ENCODE measurements at regions not wholly inside any gene's neighbourhood (a gene's known extent, or its start where the extent isn't known, plus 50 kb on each side); places are given as distances from the start of the nearest gene placed in this dataset.
A peak's percentile ranks its signal among the peaks of the same experiment; 100 is the strongest.

DNA sequence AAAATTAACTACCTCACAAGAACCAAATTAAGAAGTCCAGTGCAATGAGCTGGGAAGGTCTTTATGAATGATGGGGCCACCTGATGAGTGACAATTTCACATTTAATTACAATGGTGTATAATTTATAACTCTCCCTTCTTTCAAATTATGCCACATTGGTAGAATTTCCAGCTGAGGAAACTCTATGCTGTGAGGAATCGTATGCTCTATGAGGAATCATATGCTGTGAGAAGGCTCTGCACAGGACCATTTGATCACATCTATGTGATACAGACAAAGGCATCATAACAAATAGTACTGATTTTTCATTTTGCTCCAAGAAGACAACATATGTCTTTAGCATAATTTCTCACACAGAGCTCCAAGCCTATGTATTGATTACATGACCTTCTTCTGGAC, 69.3 kb downstream of the PDHA2 start:
- ATAC-seq, result no peak
- no peak for DNase-seq (ENCODE audit: low spot score)
- TF ChIP-seq, protein P1, sequence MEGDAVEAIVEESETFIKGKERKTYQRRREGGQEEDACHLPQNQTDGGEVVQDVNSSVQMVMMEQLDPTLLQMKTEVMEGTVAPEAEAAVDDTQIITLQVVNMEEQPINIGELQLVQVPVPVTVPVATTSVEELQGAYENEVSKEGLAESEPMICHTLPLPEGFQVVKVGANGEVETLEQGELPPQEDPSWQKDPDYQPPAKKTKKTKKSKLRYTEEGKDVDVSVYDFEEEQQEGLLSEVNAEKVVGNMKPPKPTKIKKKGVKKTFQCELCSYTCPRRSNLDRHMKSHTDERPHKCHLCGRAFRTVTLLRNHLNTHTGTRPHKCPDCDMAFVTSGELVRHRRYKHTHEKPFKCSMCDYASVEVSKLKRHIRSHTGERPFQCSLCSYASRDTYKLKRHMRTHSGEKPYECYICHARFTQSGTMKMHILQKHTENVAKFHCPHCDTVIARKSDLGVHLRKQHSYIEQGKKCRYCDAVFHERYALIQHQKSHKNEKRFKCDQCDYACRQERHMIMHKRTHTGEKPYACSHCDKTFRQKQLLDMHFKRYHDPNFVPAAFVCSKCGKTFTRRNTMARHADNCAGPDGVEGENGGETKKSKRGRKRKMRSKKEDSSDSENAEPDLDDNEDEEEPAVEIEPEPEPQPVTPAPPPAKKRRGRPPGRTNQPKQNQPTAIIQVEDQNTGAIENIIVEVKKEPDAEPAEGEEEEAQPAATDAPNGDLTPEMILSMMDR (conservative IDR thresholded peaks at IDR 0.05; ENCODE audit: low read depth in 2 of 2), result no peak
- TF ChIP-seq CREB1 (CRISPR knock-in tag; IDR thresholded peaks at IDR 0.05; ENCODE audit: low read depth), result no peak
- no peak for TF ChIP-seq STAT1 (IDR thresholded peaks at IDR 0.05; ENCODE audit: unreplicated experiment)
- no peak for TF ChIP-seq POLR2AphosphoS5 (IDR thresholded peaks at IDR 0.05; ENCODE audit: low read depth)
- TF ChIP-seq EZH2phosphoT487 (IDR thresholded peaks at IDR 0.05; ENCODE audit: unreplicated experiment), result no peak
- TF ChIP-seq, protein P2, sequence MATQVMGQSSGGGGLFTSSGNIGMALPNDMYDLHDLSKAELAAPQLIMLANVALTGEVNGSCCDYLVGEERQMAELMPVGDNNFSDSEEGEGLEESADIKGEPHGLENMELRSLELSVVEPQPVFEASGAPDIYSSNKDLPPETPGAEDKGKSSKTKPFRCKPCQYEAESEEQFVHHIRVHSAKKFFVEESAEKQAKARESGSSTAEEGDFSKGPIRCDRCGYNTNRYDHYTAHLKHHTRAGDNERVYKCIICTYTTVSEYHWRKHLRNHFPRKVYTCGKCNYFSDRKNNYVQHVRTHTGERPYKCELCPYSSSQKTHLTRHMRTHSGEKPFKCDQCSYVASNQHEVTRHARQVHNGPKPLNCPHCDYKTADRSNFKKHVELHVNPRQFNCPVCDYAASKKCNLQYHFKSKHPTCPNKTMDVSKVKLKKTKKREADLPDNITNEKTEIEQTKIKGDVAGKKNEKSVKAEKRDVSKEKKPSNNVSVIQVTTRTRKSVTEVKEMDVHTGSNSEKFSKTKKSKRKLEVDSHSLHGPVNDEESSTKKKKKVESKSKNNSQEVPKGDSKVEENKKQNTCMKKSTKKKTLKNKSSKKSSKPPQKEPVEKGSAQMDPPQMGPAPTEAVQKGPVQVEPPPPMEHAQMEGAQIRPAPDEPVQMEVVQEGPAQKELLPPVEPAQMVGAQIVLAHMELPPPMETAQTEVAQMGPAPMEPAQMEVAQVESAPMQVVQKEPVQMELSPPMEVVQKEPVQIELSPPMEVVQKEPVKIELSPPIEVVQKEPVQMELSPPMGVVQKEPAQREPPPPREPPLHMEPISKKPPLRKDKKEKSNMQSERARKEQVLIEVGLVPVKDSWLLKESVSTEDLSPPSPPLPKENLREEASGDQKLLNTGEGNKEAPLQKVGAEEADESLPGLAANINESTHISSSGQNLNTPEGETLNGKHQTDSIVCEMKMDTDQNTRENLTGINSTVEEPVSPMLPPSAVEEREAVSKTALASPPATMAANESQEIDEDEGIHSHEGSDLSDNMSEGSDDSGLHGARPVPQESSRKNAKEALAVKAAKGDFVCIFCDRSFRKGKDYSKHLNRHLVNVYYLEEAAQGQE (IDR thresholded peaks at IDR 0.05; ENCODE audit: unreplicated experiment), result no peak
- H3K27me3 ChIP-seq (ENCODE audit: insufficient read depth), result no peaks in the 10 kb centered on the region
- H3K36me3 ChIP-seq (ENCODE audit: insufficient read depth), result 0 out of 2 replicates have a peak, but pooled peaks cover 1% of the 10 kb centered on the region
- no peaks in the 10 kb centered on the region for H3K27me3 Mint-ChIP-seq (ENCODE audit: insufficient read depth, low read depth, poor library complexity)
- no peak overlapping the region for H3K27ac Mint-ChIP-seq
- H2AFZ ChIP-seq, result no peak overlapping the region
- peaks cover 4% of the 10 kb centered on the region; the same call in 1 of the 2 replicates for H3K4me1 ChIP-seq (ENCODE audit: insufficient read depth)
- no peaks in the 10 kb centered on the region for H3F3A ChIP-seq (replicated peaks; ENCODE audit: low read depth)
- H3K4me2 ChIP-seq, result no peak overlapping the region
- no peaks in the 10 kb centered on the region for H3K79me2 ChIP-seq (replicated peaks; ENCODE audit: insufficient read depth)
- peaks cover 15% of the 10 kb centered on the region for H3K4me1 Mint-ChIP-seq
- H3K4me3 Mint-ChIP-seq, result no peak overlapping the region
- peaks cover 8% of the 10 kb centered on the region; the same call in 1 of the 3 replicates for H3K9me3 Mint-ChIP-seq
- no peak overlapping the region for H3K4me3 ChIP-seq
- no peaks in the 10 kb centered on the region for H4K20me1 ChIP-seq (replicated peaks; ENCODE audit: insufficient read depth)
- H3K27ac ChIP-seq (ENCODE audit: low read depth), result no peak overlapping the region
- H3K36me3 Mint-ChIP-seq (ENCODE audit: low read depth), result peaks cover 9% of the 10 kb centered on the region
- no peaks in the 10 kb centered on the region for H3K9me2 ChIP-seq (ENCODE audit: insufficient read depth)

DNA sequence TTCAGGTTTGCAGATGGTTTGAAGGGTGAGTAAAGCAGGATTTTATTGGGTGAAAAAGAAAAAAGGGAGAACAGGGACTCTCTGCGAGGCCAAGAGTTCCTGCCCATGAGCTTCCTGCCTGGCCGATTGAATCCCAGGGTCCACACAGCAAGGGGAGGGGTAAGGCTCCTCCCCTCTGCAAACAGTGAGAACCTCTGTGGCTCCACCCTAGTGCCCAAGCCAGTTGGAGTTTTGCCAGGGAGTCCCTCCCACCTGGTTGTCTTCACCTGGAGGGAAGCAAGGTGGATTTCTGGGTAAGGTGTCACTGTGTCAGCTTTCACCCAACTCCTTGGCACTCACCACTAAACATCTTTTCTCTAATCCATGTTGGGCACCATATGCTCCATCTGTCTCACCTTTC, 70.9 kb downstream of the PDHA2 start:
- Histone ChIP-seq H3K4me2 (no peak overlapping the region), H3F3A (replicated peaks; ENCODE audit: low read depth) (no peaks in the 10 kb centered on the region), H3K4me1 (ENCODE audit: insufficient read depth) (peaks cover 4% of the 10 kb centered on the region; the same call in 1 of the 2 replicates), H3K27ac (ENCODE audit: low read depth) (no peak overlapping the region), H2AFZ (peak overlapping the region; percentile 43; the same call in 1 of the 2 replicates), H3K36me3 (ENCODE audit: insufficient read depth) (0 out of 2 replicates have a peak, but pooled peaks cover 4% of the 10 kb centered on the region), H3K79me2 (replicated peaks; ENCODE audit: insufficient read depth) (no peaks in the 10 kb centered on the region), H3K4me3 (no peak overlapping the region), H3K27me3 (ENCODE audit: insufficient read depth) (no peaks in the 10 kb centered on the region), H4K20me1 (replicated peaks; ENCODE audit: insufficient read depth) (no peaks in the 10 kb centered on the region), H3K9me2 (ENCODE audit: insufficient read depth) (no peaks in the 10 kb centered on the region)
- H3K36me3 Mint-ChIP-seq (ENCODE audit: low read depth), result peaks cover 14% of the 10 kb centered on the region
- ATAC-seq (no peak), DNase-seq (ENCODE audit: low spot score) (no peak)
- H3K27me3 Mint-ChIP-seq (ENCODE audit: insufficient read depth, low read depth, poor library complexity), result no peaks in the 10 kb centered on the region
- H3K4me1 Mint-ChIP-seq, result peaks cover 15% of the 10 kb centered on the region
- no peak overlapping the region for H3K4me3 Mint-ChIP-seq
- no peak overlapping the region for H3K27ac Mint-ChIP-seq
- H3K9me3 Mint-ChIP-seq, result peaks cover 14% of the 10 kb centered on the region; the same call in 2 of the 3 replicates
- no peak for TF ChIP-seq EZH2 (IDR thresholded peaks at IDR 0.05; ENCODE audit: low read depth, unreplicated experiment)
- TF ChIP-seq, protein P1 (conservative IDR thresholded peaks at IDR 0.05; ENCODE audit: low read depth in 2 of 2), result no peak
- no peak for TF ChIP-seq JUNB (IDR thresholded peaks at IDR 0.05; ENCODE audit: unreplicated experiment)
- TF ChIP-seq, protein P2 (IDR thresholded peaks at IDR 0.05; ENCODE audit: unreplicated experiment), result no peak
- TF ChIP-seq ZNF114 (CRISPR knock-in tag; IDR thresholded peaks at IDR 0.05), result no peak
- no peak for TF ChIP-seq POLR2AphosphoS5 (IDR thresholded peaks at IDR 0.05; ENCODE audit: low read depth)
- TF ChIP-seq NANOG (IDR thresholded peaks at IDR 0.05; ENCODE audit: borderline replicate concordance), result no peak

Data from GM23338 (cell line).